ENCODE measurements at regions not wholly inside any gene's neighbourhood (a gene's known extent, or its start where the extent isn't known, plus 50 kb on each side); places are given as distances from the start of the nearest gene placed in this dataset.

DNA sequence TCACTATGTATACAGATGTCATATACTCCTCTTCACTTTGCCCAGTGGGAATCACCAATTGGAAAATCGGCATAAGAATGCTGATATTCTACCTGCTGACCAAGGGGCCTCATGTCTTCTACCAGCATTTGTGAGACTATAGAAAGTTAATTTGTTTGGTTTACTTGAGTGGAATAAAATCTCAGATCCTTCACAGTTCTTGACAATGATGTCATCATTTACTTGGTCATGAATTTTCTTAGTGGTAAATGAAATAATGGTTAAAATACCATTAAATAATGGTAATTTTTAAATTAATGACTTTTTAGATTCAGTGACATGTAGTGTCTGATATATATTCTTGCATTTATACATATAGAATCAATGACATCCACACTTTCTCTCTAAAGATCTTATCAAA, 1052.6 kb downstream of the ADGRL3 start:
- Histone ChIP-seq H3K27me3 (no peaks in the 10 kb centered on the region), H3K27ac (no peak overlapping the region), H3K9me3 (no peaks in the 10 kb centered on the region), H3K4me1 (no peaks in the 10 kb centered on the region), H3K36me3 (no peaks in the 10 kb centered on the region), H3K4me3 (no peak overlapping the region)
- DNase-seq = no peak
- no peak for TF ChIP-seq POLR2A (IDR thresholded peaks at IDR 0.05)
- TF ChIP-seq, protein P1, sequence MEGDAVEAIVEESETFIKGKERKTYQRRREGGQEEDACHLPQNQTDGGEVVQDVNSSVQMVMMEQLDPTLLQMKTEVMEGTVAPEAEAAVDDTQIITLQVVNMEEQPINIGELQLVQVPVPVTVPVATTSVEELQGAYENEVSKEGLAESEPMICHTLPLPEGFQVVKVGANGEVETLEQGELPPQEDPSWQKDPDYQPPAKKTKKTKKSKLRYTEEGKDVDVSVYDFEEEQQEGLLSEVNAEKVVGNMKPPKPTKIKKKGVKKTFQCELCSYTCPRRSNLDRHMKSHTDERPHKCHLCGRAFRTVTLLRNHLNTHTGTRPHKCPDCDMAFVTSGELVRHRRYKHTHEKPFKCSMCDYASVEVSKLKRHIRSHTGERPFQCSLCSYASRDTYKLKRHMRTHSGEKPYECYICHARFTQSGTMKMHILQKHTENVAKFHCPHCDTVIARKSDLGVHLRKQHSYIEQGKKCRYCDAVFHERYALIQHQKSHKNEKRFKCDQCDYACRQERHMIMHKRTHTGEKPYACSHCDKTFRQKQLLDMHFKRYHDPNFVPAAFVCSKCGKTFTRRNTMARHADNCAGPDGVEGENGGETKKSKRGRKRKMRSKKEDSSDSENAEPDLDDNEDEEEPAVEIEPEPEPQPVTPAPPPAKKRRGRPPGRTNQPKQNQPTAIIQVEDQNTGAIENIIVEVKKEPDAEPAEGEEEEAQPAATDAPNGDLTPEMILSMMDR (IDR thresholded peaks at IDR 0.05) = no peak
- 64 to 93% methylated on average over 1 of the region's 1 CpG for WGBS, 2 donors
- intact Hi-C loops (cut with DNase I) = no loop called here

DNA sequence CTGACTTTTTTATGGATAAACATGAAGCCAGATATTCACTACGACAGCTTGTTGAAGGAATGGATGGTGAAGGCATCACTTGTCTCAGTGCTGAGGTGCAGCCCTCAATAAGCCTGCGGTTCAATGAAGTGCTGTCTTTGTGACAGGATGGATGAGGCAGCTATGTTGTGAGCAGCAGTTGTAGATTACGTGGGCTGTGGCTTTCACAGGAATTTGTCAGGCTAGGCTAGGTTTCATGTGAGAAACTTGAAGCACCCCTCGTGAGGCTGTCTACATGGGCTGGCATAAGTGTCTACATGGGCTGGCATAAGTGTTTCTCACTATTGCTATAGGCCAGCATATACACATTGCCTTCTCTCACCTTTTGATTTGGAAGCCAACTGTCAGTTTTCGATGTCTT, 1050.0 kb downstream of the ADGRL3 start:
- Histone ChIP-seq H3K27me3 (no peaks in the 10 kb centered on the region), H3K4me1 (no peaks in the 10 kb centered on the region), H3K27ac (no peak overlapping the region), H3K9me3 (no peaks in the 10 kb centered on the region), H3K4me3 (no peak overlapping the region), H3K36me3 (no peaks in the 10 kb centered on the region)
- WGBS, 2 donors = 60 to 73% methylated on average over 5 of the region's 5 CpGs
- DNase-seq = no peak
- TF ChIP-seq, protein P1 (IDR thresholded peaks at IDR 0.05) = no peak
- TF ChIP-seq POLR2A (IDR thresholded peaks at IDR 0.05) = no peak
- intact Hi-C loops (cut with DNase I) = no loop called here

DNA sequence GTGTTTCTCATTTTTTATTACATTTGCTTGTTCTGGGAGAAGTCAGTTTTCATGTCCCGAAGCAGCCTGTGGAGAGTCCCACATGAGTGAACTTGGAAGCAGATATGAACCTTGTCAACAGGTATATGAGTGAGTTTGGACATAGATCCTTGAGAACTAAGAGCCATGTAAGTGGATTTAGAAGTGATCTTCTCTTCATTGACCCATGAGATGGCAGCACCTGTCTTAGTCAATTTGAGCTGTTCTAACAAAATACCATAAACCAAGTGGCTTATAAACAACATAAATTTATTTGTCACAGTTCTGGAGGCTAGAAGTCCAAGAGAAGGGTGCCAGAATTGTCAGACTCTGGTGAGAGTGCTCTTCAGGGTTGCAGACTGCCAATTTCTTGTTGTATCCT, 1043.8 kb downstream of the ADGRL3 start:
- Histone ChIP-seq H3K9me3 (no peaks in the 10 kb centered on the region), H3K4me3 (no peak overlapping the region), H3K36me3 (no peaks in the 10 kb centered on the region), H3K27me3 (no peaks in the 10 kb centered on the region), H3K4me1 (no peaks in the 10 kb centered on the region), H3K27ac (no peak overlapping the region)
- TF ChIP-seq, protein P1 (IDR thresholded peaks at IDR 0.05) = no peak
- no peak for TF ChIP-seq POLR2A (IDR thresholded peaks at IDR 0.05)
- intact Hi-C loops (cut with DNase I) = no loop called here
- 54 to 88% methylated on average over 1 of the region's 1 CpG for WGBS, 2 donors
- no peak for DNase-seq

DNA sequence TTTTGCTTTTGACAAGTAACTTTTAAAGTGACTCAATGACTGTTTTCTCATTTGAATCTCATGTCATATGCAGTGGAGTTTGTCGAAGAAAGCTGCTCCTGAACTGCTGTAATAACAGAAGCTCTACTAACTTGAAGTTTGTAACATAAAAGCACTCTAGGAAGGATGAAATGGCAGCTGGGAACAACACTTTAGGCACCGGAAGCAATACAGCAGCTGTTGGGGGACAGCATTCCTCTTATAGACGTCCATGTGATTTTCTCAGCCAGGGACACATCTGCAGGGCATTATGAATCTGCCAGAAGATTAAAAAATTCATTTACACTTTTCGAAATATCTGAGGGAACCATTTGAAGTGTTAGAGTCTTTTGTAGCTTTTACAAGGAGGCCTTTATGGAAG, 1035.8 kb downstream of the ADGRL3 start:
- DNase-seq = no peak
- no peaks in the 10 kb centered on the region for H3K36me3 ChIP-seq
- H3K27me3 ChIP-seq = no peaks in the 10 kb centered on the region
- no peaks in the 10 kb centered on the region for H3K4me1 ChIP-seq
- H3K9me3 ChIP-seq = no peaks in the 10 kb centered on the region
- intact Hi-C loops (cut with DNase I) = no loop called here
- no peak overlapping the region for H3K27ac ChIP-seq
- H3K4me3 ChIP-seq = no peak overlapping the region
- WGBS, 2 donors = 44 to 46% methylated on average over 4 of the region's 4 CpGs
- TF ChIP-seq POLR2A (IDR thresholded peaks at IDR 0.05) = no peak
- TF ChIP-seq, protein P1 (IDR thresholded peaks at IDR 0.05) = no peak

DNA sequence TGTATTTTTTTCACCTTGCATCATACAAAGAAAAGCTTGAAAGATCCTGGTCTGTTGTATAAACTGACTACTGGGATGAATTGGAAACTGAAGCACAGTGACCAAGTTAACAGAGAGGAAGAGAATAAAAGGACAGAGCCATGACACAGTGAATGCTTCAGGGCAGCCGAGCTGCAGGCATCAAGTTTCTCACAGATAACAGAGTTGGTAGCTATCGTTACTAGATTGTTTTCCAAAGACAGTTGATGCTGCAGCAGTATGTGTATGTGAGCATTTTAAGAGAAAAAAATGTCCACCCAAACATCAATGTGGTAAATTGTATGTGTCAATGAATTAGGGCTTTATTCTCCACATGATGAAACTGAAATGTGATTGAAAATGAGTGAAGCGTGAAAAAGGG, 1032.7 kb downstream of the ADGRL3 start:
- H3K4me3 ChIP-seq = no peak overlapping the region
- H3K9me3 ChIP-seq = no peaks in the 10 kb centered on the region
- 61% methylated on average over 3 of the region's 3 CpGs for WGBS, 2 donors
- intact Hi-C loops (cut with DNase I) = no loop called here
- H3K4me1 ChIP-seq = no peaks in the 10 kb centered on the region
- no peaks in the 10 kb centered on the region for H3K27me3 ChIP-seq
- no peak for DNase-seq
- TF ChIP-seq, protein P1 (IDR thresholded peaks at IDR 0.05) = no peak
- TF ChIP-seq POLR2A (IDR thresholded peaks at IDR 0.05) = no peak
- H3K36me3 ChIP-seq = no peaks in the 10 kb centered on the region
- H3K27ac ChIP-seq = no peak overlapping the region

All from esophagus squamous epithelium (tissue), 5 donors.